ENCODE measurements at regions not wholly inside any gene's neighbourhood (a gene's known extent, or its start where the extent isn't known, plus 50 kb on each side); places are given as distances from the start of the nearest gene placed in this dataset.

GRCh38 chr3:139095803-139096466, 51.2 kb upstream of the PRR23C start:
- Histone ChIP-seq H3K4me3 (no peak overlapping the region), H3K27ac (no peak overlapping the region), H3K4me1 (peaks cover 0 to 6% (median 4%) of the 10 kb centered on the region in 10 experiments; a peak in 12 of 20 replicates), H3K9me3 (replicated peaks in 1 of 11) (peaks cover 0 to 11% (median 7%) of the 10 kb centered on the region in 11 experiments; a peak in 10 of 22 replicates), H3K36me3 (no peaks in the 10 kb centered on the region), H3K9ac (no peak overlapping the region), H3K4me2 (no peak overlapping the region), H3K27me3 (no peaks in the 10 kb centered on the region), H4K20me1 (no peaks in the 10 kb centered on the region)
- no peak for TF ChIP-seq Cebpa-rat (IDR thresholded peaks at IDR 0.05)

- Histone ChIP-seq H3K27ac (no peak overlapping the region), H3K9me3 (replicated peaks in 1 of 11) (peaks cover 0 to 11% (median 7%) of the 10 kb centered on the region in 11 experiments; a peak in 10 of 22 replicates), H3K27me3 (no peaks in the 10 kb centered on the region), H3K4me3 (no peak overlapping the region), H3K9ac (no peak overlapping the region), H3K4me2 (no peak overlapping the region), H3K4me1 (peaks cover 0 to 13% (median 11%) of the 10 kb centered on the region in 10 experiments; a peak in 12 of 20 replicates), H4K20me1 (no peaks in the 10 kb centered on the region), H3K36me3 (no peaks in the 10 kb centered on the region)
- TF ChIP-seq Cebpa-rat (IDR thresholded peaks at IDR 0.05) = no peak
Measured at GRCh38 chr3:139096670-139097069, 52.0 kb upstream of the PRR23C start.

GRCh38 chr3:139098391-139098790, 53.7 kb upstream of the PRR23C start:
- peaks cover 0 to 3% (median 0%) of the 10 kb centered on the region in 11 experiments; a peak in 1 of 22 replicates for H3K9me3 ChIP-seq (replicated peaks in 1 of 11)
- H3K4me3 ChIP-seq = no peak overlapping the region
- H3K36me3 ChIP-seq = no peaks in the 10 kb centered on the region
- H3K27me3 ChIP-seq = no peaks in the 10 kb centered on the region
- H3K4me2 ChIP-seq = no peak overlapping the region
- no peak for TF ChIP-seq Cebpa-rat (IDR thresholded peaks at IDR 0.05)
- H3K9ac ChIP-seq = no peak overlapping the region
- peaks cover 0 to 18% (median 13%) of the 10 kb centered on the region in 10 experiments; a peak in 12 of 20 replicates for H3K4me1 ChIP-seq
- no peak overlapping the region for H3K27ac ChIP-seq
- no peaks in the 10 kb centered on the region for H4K20me1 ChIP-seq

- H3K4me2 ChIP-seq = peak overlapping the region in 7 of 11 experiments; percentile 21 to 62 (median 49); a peak in 9 of 22 replicates
- no peaks in the 10 kb centered on the region for H4K20me1 ChIP-seq
- H3K36me3 ChIP-seq = no peaks in the 10 kb centered on the region
- H3K4me3 ChIP-seq = no peak overlapping the region
- peaks cover 0 to 3% (median 0%) of the 10 kb centered on the region in 11 experiments; a peak in 1 of 22 replicates for H3K9me3 ChIP-seq (replicated peaks in 1 of 11)
- H3K9ac ChIP-seq = no peak overlapping the region
- H3K4me1 ChIP-seq = peaks cover 0 to 18% (median 13%) of the 10 kb centered on the region in 10 experiments; a peak in 12 of 20 replicates
- no peak overlapping the region for H3K27ac ChIP-seq
- no peak for TF ChIP-seq Cebpa-rat (IDR thresholded peaks at IDR 0.05)
- no peaks in the 10 kb centered on the region for H3K27me3 ChIP-seq
Measured at GRCh38 chr3:139099968-139100817, 55.5 kb upstream of the PRR23C start.

- H3K27me3 ChIP-seq = no peaks in the 10 kb centered on the region
- no peaks in the 10 kb centered on the region for H3K36me3 ChIP-seq
- H3K4me2 ChIP-seq = peak overlapping the region in 8 of 11 experiments; percentile 21 to 62 (median 42); a peak in 14 of 22 replicates
- H3K9me3 ChIP-seq (replicated peaks in 1 of 11) = peaks cover 0 to 3% (median 0%) of the 10 kb centered on the region in 11 experiments; a peak in 1 of 22 replicates
- no peak overlapping the region for H3K4me3 ChIP-seq
- H3K4me1 ChIP-seq = peaks cover 0 to 18% (median 13%) of the 10 kb centered on the region in 10 experiments; a peak in 12 of 20 replicates
- H4K20me1 ChIP-seq = no peaks in the 10 kb centered on the region
- TF ChIP-seq Cebpa-rat (IDR thresholded peaks at IDR 0.05) = no peak
- no peak overlapping the region for H3K27ac ChIP-seq
- H3K9ac ChIP-seq = no peak overlapping the region; a peak in 1 of 22 replicates
Measured at GRCh38 chr3:139100821-139101220, 56.1 kb upstream of the PRR23C start.

GRCh38 chr3:139101396-139101795, 56.7 kb upstream of the PRR23C start:
- peaks cover 0 to 3% (median 0%) of the 10 kb centered on the region in 11 experiments; a peak in 1 of 22 replicates for H3K9me3 ChIP-seq (replicated peaks in 1 of 11)
- no peaks in the 10 kb centered on the region for H3K27me3 ChIP-seq
- no peak overlapping the region for H3K4me3 ChIP-seq
- no peak for TF ChIP-seq Cebpa-rat (IDR thresholded peaks at IDR 0.05)
- H3K4me1 ChIP-seq = peaks cover 0 to 18% (median 13%) of the 10 kb centered on the region in 10 experiments; a peak in 12 of 20 replicates
- H3K27ac ChIP-seq = no peak overlapping the region
- peak overlapping the region in 8 of 11 experiments; percentile 21 to 62 (median 42); a peak in 14 of 22 replicates for H3K4me2 ChIP-seq
- H3K9ac ChIP-seq = no peak overlapping the region; a peak in 1 of 22 replicates
- H3K36me3 ChIP-seq = no peaks in the 10 kb centered on the region
- no peaks in the 10 kb centered on the region for H4K20me1 ChIP-seq

- no peak overlapping the region for H3K27ac ChIP-seq
- H3K4me1 ChIP-seq = peaks cover 0 to 18% (median 13%) of the 10 kb centered on the region in 10 experiments; a peak in 12 of 20 replicates
- peaks cover 0 to 3% (median 0%) of the 10 kb centered on the region in 11 experiments; a peak in 1 of 22 replicates for H3K9me3 ChIP-seq (replicated peaks in 1 of 11)
- no peaks in the 10 kb centered on the region for H4K20me1 ChIP-seq
- no peaks in the 10 kb centered on the region for H3K27me3 ChIP-seq
- no peak overlapping the region for H3K4me2 ChIP-seq
- TF ChIP-seq Cebpa-rat (IDR thresholded peaks at IDR 0.05) = no peak
- no peak overlapping the region for H3K4me3 ChIP-seq
- no peak overlapping the region for H3K9ac ChIP-seq
- H3K36me3 ChIP-seq = no peaks in the 10 kb centered on the region
Measured at GRCh38 chr3:139103484-139103883, 58.8 kb upstream of the PRR23C start.

- peaks cover 0 to 18% (median 13%) of the 10 kb centered on the region in 10 experiments; a peak in 12 of 20 replicates for H3K4me1 ChIP-seq
- TF ChIP-seq Cebpa-rat (IDR thresholded peaks at IDR 0.05) = no peak
- no peak overlapping the region for H3K4me2 ChIP-seq
- no peak overlapping the region for H3K27ac ChIP-seq
- no peak overlapping the region for H3K4me3 ChIP-seq
- H3K9ac ChIP-seq = no peak overlapping the region
- H3K27me3 ChIP-seq = no peaks in the 10 kb centered on the region
- H4K20me1 ChIP-seq = no peaks in the 10 kb centered on the region
- no peaks in the 10 kb centered on the region for H3K36me3 ChIP-seq
- no peaks in the 10 kb centered on the region for H3K9me3 ChIP-seq (replicated peaks in 1 of 11)
Measured at GRCh38 chr3:139104062-139104461, 59.4 kb upstream of the PRR23C start.

- Histone ChIP-seq H3K36me3 (no peaks in the 10 kb centered on the region), H3K9ac (no peak overlapping the region), H3K4me2 (no peak overlapping the region), H4K20me1 (no peaks in the 10 kb centered on the region; a peak in 1 of 22 replicates), H3K27me3 (no peaks in the 10 kb centered on the region), H3K9me3 (replicated peaks in 1 of 11) (no peaks in the 10 kb centered on the region), H3K27ac (no peak overlapping the region), H3K4me1 (peaks cover 0 to 18% (median 13%) of the 10 kb centered on the region in 10 experiments; a peak in 12 of 20 replicates), H3K4me3 (no peak overlapping the region)
- no peak for TF ChIP-seq Cebpa-rat (IDR thresholded peaks at IDR 0.05)
Measured at GRCh38 chr3:139105154-139105702, 60.5 kb upstream of the PRR23C start.

All from BLaER1 treated with 17β-estradiol and CSF1 and Interleukin-3, amounts not matched to agents 10 nM and 100 nM (cell line).